ENCODE measurements at regions not wholly inside any gene's neighbourhood (a gene's known extent, or its start where the extent isn't known, plus 50 kb on each side); places are given as distances from the start of the nearest gene placed in this dataset.
"Not testable (repeated sequence)": the region's sequence is repeated elsewhere in the genome, so short reads cannot be mapped to it uniquely, and the experiment has no call there.

DNA sequence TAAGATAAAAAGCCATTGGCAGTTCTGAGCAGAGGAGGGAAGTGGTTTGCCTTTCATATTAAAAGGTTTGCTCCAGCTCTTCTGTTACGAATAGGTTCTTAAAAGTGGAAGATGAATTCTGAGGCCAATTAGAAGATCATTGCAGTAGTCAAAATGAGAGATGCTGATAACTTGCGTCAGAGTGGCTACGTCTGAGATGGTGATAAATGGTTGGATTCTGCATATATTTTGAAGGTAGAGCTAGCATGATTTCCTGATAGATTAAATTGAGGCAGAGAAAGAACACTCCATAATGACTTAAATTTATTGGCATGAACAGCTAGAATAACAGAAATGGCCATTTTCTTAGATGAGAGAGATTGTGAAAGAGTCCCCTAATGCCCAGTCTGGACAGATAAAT, 652.6 kb downstream of the DACH1 start:
- no peak for DNase-seq (ENCODE audit: low read depth)

DNA sequence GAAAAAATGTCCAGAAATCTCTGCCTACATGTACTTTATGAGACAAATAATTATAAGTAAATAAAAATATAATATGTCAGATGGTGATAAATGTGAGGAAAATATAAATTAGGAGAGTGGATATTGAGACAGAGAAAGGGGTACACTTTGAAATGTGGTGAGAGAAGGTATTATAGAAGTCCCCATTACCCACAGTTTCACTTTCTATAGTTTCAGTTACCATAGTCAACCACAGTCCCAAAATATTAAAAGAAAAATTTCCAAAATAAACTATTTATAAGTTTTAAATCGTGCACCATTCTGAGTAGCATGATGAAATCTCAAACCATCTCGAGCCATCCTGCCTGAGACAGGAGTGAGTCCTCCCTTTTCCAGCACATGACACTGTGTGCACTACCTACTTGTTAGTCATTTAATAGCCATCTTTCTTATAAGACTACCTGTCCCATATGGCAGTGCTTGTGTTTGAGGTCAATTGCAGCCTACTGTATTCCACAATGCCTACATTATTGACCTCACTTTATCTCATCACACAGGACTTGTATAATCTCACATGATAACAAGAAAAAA, 653.7 kb downstream of the DACH1 start:
- DNase-seq (ENCODE audit: low read depth): no peak

DNA sequence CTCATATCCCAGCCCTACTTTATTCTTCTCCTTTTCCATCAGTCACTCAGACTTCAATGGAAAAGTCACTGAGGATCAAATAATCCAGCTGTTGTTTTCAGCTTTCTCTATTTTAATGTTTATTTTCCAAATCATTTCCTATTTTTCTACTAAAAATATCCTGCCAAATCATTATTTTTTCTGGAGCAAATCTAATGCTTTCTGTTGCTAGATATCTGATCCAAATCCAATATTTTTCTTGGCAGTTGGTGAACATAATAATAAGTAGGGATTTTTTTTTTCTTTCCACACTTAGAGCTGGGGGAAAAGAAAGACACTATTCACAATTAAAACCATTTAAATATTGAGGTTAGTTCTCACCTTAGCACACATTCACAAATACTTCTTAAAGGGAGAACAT, 656.1 kb downstream of the DACH1 start:
- no peak for DNase-seq (ENCODE audit: low read depth)

DNA sequence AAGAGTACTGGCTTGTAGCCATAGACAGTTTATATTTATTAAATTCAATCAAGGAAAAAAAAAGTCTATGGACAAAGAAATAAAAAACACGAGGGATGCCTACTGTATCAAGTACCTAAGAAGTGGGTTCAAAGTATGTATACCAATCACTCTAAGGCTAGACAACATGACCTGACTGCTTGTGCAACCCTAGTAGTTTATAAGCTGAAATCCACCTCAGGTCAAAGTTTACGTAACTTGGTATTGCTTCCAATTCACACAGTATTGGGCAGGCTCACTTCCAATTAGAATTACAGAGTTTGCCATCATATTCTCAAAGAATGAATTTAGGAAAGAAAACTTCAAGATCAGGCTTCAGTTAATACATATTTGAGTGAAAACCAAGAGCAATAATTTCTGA, 657.8 kb downstream of the DACH1 start:
- DNase-seq (ENCODE audit: low read depth): no peak

DNA sequence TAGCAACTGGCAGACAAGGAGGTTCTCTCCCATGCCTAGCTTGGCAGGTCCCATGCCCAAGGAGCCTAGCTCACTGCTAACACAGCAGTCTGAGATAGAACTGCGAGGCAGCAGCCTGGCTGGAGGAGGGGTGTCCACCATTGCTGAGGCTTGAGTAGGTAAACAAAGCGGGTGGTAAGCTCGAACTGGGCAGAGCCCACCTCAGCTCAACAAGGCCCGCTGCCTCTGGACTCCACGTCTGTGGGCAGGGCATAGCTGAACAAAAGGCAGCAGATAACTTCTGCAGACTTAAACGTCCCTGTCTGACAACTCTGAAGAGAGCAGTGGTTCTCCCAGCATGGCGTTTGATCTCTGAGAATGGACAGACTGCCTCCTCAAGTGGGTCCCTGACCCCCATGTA, 682.4 kb downstream of the DACH1 start:
- not testable (repeated sequence) for DNase-seq (ENCODE audit: low read depth)

DNA sequence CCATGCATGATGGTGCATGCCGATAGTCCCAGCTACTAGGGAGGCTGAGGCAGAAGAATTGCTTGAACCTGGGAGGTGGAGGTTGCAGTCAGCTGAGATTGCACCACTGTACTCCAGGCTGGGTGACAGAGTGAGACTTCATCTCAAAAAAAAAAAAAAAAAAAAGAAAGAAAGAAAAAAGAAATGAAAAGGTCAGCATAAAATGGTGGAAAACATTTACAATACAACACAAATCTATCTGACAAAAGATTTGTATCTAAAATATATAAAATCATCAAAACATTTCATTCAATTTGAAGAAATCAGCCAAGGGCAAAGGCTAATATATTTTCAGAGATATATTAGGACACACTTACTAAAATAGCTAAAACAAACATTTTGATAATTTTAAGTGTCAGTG, 683.7 kb downstream of the DACH1 start:
- not testable (repeated sequence) for DNase-seq (ENCODE audit: low read depth)

DNA sequence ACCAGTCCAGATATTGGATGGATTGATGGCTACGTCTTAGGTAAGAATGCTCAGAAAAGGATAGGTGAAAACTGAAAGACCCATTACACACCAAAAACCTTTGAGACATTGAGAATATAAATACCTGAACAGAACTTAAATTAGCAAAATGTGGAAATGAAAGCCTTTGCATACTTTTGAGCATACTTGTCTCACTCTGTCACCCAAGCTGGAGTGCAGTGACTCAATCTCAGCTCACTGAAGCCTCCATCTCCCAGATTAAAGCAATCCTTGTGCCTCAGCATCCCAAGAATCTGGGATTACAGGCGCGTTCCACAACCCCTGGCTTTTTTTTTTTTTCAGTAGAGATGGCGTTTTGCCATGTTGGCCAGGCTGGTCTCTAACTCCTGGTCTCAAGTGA, 695.3 kb downstream of the DACH1 start:
- DNase-seq (ENCODE audit: low read depth): no peak

DNA sequence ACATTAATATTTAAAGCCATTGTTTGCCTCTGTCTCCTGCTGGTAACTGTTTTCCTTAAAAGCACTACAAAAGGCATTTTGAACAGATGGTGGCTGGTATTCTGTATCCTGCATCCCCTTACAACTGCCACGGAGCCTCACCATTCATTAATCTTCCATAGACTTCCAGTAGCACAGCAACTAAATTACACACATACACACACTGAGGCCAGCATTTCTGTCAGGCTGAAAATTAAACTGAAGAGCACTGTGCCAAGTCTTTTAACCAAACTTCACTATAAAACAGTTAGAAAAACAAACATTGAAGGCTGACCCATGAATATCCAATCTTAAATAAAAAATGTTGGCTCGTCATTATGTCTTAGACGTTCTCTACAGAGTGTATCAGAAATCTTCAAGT, 697.8 kb downstream of the DACH1 start:
- no peak for DNase-seq (ENCODE audit: low read depth)

DNA sequence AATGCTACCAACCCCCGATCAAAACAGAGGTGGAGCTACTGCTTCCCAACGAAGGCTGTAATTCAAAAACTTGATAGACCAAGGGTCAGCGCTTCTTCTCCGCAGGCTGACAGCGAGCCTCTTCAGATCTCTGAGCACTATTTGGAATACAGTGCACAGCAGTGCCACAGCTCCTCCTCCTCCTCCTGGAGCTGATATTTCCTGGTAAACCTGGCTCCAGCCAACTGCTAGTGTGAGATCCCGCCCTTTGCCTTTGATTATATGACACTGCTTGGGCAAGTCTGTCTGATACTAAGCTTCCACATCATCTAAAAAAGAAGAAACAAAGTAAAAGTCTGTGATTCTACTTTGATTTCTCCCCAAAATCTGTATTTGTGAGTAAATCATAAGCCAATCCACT, 710.5 kb downstream of the DACH1 start:
- DNase-seq (ENCODE audit: low read depth): no peak

DNA sequence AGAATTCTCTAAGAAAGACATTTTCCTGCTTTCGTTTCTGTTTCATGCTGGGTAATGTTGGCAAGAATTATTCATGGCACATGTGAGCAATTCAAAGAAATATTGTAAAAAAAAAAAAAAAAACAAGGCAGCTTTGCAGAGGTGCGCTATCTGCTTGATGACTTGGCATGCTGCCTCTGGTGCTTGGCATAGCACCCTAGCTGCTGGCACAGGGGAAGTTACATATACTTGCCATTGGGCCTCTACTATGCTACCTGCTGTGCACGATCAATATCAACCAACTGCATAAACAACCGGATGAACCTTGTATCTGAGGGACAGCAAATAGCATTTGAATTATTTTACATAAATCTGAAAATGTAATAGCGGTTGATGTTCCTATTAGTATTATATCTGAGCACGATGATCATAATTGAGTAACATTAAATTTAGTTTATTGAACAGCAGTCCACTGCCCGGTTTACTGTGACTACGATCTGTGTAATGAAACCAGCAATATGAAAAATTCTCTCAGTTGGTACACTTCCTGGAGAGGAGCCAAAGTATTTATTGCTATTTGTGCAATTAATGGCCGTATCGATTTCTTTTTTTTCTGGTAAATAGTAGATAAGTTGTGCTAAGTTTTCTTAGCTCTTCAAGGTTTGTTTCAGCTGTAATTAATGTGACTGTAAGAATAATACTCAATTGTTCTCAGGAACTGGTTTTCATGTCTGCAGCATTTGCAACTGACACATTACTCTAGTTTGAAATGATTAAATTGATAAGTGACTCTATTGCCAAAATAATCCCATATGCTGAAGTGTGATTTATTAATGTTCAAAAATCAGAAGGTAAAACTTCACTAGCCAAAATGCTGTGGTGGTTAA, 717.3 kb downstream of the DACH1 start:
- no peak for DNase-seq (ENCODE audit: low read depth)

DNA sequence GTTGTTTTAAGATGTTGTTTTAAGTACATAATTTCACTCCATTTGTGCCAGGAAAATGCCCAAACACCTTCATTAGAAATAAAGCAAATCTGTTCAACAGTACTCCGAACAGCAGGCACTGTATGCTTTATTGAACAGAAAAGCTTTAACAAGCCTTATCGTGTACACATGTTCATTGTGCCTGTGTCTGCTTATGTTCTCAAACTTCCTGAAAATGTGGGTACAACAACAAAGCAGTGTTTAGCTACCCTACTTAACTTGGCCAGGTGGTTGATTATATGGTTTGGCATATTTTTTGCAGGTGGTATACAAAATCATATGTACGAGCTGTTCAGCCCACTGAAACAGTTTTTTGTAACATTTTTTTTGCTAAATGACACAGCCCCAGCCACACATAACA, 718.0 kb downstream of the DACH1 start:
- no peak for DNase-seq (ENCODE audit: low read depth)

DNA sequence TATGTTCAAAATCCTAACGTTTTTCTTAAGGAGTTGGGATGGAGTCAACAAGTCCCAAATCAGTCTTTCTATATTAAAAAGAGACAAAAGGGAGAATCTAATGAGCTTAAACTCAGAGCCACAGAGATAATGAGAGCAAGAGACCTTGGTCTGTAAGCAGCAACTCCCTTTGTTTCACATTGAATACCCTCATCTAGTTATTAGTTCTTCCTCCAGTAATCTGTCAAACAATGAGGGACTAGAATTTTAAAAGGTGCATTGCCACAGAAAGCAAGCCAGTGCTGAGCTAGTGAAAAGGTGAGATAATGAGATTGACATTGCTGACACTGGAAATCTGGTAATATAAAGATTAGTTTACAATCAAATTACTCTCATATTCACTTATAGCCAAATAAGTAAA, 718.6 kb downstream of the DACH1 start:
- no peak for DNase-seq (ENCODE audit: low read depth)

DNA sequence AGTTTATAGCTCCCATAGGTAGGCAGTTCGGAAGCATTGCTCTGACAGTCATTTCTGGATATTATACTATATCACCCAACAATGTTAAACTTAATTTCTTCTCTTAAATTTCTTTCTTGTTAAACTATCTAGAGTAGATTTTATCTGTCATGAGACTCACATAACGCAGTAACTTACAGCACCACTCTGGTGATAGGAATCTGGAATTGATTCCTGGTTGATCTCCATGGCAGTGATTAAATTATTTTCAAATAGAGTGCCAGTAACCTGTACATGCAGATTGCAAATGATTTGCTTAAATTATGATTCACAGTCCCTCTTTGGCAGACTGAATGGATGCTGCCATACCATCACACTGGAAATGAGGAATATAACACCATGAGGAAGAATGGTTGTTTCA, 722.1 kb downstream of the DACH1 start:
- DNase-seq (ENCODE audit: low read depth): no peak

DNA sequence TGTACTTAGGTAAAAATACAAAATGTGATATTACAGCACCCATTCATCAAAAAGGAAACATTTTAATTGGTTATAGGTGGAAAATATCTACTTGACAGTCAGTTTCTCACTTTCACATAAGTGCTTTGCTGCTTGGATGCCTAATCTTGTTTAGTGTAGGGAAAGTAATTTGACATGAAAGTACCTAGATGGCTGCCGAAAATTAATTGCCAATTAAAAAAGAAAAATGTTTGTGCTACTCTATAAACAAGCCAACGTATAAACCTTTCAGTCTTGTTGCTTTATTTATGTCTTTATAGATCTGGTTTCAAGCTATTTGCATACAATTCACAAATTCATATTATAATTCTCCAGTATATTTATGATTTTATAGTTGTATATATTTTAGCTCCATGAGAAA, 729.9 kb downstream of the DACH1 start:
- DNase-seq (ENCODE audit: low read depth): no peak

DNA sequence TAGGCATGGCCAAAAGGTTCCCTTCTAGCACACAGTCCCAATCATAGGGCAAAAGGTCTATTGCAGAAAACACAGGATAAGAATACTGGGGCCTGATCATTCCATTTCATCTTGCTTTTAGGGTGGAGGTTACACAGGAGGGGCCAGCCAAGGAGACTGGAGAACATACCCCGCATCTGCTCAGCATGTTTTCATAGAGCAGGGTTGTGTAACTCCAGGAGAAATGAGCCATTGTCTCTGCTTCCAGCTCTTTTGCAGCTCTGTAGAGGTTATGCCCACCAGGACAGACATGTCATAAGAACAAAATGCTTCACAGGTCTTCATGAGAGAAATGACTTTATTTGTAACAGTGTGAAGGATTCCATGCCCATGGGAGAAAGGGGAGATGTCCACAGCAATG, 742.8 kb downstream of the DACH1 start:
- no peak for DNase-seq (ENCODE audit: low read depth)

DNA sequence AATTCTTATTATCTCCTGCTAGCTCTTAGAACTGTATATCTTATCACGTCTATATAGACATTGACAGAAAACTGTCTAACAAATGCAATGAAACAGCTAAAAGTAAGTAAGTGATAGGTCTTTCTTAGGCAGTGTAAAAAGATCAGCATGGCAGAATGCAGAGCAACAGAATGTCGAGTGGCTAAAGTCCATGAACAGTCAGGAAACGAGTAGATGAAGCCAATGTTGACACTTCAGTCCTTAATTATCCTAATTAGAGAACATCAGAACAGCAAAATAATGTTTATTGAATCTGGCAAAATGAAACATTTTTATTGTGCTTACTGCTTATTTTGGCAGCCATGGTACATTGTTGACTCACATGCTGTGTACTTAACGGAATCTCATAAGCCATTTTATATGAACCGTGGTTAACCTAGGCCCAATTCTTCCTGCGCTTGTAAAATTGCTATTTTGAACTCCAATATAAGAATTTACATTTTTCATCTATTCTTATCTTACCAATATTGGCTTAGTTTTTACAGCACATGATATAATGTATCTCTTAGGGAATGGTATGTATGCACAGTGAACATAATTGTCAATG, 748.1 kb downstream of the DACH1 start:
- no peak for DNase-seq (ENCODE audit: low read depth)

DNA sequence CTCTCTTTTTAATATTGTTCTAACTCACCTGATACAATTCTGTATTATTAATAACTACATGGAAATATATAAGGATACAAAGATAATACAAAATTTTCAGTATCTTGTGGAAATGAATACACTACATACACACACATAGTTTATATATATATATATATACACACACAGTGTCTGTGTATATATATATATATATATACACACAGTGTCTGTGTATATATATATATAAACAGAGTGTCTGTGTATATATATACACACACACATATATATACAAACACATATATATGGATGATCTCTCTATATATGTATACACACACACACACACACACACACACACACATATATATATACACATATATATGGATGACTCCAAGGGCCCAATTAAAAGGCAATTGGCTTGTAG, 749.1 kb downstream of the DACH1 start:
- no peak for DNase-seq (ENCODE audit: low read depth)

DNA sequence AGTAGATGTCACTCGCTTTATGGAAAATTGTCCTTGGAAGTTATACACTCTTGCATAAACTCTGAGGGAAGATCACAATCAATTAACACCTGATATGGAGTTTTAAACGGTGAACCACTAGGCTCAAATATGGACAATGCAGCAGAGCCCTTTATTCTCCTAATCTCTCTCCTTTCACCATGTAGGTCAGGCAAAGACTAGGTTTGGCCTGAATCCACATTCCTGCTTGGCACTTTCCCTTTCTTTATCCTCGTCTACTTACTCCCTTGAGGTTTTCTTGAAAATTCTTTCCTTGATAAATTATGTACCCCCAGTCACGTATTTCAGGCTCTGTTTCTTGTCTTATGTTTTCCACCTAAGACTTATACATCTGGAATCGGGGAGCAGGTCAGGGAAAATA, 751.7 kb downstream of the DACH1 start:
- DNase-seq (ENCODE audit: low read depth): no peak

DNA sequence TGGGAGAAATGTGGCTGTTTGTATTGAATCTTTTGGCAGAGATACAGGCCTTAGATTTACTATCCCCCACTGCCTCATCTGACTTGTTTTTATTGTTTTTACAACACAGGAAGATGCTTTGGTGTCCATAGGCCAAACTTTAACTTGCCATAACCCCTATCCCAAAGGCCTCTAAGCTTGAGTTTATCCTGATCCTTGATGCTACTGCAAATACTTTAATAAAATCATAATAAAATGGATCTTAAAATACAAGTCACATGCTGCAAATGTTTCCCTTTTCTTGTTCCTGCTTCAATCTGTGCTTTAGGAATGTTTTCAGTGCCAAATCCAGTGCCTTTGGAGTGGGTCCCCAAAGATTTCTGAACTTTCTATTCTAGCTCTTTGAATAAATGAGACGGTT, 770.6 kb downstream of the DACH1 start:
- DNase-seq (ENCODE audit: low read depth): no peak

DNA sequence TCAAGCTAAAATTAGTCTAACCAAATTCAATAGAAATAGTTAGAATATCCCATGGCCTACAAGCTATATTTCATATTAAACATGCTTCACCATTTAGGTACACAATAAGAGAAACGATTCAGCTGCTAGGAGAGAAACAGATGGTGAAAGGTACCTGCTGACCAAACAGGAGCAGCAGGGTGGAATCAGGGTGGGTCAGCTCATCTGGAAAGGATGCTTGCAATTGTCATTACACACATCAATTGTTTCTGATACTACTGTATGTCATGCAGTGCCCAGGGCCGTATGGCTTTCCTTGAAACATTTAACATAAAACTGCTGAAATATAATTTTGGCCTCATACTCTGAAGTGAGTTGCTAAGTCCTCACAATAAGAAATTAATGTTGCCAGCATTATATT, 776.0 kb downstream of the DACH1 start:
- no peak for DNase-seq (ENCODE audit: low read depth)

DNA sequence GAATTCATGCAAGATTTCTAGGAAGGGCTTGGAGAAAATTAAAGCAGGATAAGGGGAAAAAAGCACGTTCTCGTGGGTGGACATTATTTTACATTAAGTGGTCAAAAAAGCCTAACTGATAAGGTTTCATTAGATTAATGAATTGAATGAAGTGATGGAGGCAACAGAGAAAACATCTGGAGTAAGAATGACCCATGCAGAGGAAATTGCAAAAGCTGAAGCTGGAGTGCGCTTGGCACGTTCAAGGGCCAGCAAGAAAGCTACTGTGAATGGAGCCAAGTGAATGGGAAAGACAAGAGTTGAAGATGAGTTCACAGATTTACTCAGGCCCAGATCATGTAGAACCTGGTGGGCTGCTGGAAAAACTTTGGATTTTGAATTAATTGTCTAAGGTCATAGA, 777.9 kb downstream of the DACH1 start:
- no peak for DNase-seq (ENCODE audit: low read depth)

DNA sequence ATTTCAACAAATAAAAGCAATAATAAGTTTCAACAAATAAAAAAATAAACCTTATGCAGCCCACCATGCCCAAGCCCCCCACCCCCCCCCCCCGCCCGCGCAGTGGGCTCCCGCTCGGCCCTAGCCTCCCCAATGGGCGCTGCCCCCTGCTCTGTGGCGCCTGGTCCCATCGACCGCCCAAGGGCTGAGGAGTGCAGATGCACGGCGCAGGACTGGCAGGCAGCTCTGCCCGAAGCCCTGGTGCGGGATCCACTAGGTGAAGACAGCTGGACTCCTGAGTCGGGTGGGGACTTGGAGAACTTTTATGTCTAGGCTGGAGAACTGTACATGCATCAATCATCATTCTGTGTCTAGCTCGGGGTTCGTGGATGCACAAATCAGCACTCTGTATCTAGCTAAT, 779.6 kb downstream of the DACH1 start:
- DNase-seq (ENCODE audit: low read depth): no peak

DNA sequence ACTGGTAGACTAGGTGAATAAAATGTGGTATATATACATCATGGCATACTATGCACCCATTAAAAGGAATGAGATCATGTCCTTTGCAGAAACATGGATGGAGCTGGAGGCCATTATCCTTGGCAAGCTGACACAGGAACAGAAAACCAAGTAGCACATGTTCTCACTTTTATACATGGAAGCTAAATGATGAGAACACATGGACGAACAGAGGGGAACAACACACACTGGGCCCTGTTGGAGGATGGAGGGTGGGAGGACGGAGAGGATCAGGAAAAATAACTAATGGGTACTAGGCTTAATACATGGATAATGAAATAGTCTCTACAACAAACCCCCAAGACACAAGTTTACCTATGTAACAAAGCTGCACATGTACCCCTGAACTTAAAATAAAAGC, 780.0 kb downstream of the DACH1 start:
- DNase-seq (ENCODE audit: low read depth): no peak

DNA sequence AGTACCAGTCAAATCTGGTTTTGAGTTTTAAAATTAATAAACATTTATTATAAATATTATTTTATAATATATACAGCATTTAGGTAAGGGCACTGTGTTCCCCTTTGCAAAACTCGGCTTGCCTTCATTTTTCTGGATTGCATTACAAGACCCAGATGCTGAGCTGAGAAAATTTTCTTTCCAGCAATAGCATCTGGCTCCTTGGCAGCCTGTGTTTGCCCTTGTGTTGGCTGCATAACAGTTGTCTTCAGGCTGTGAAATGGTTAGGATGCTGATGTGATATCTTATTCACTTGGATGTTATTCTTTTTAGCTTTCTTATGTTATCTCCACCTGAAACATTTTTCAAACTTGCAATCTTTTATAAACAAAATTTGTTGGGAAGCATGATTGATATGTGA, 784.4 kb downstream of the DACH1 start:
- DNase-seq (ENCODE audit: low read depth): no peak
